ENCODE measurements at regions not wholly inside any gene's neighbourhood (a gene's known extent, or its start where the extent isn't known, plus 50 kb on each side); places are given as distances from the start of the nearest gene placed in this dataset.
A peak's percentile ranks its signal among the peaks of the same experiment; 100 is the strongest.
"Not testable (repeated sequence)": the region's sequence is repeated elsewhere in the genome, so short reads cannot be mapped to it uniquely, and the experiment has no call there.

DNA sequence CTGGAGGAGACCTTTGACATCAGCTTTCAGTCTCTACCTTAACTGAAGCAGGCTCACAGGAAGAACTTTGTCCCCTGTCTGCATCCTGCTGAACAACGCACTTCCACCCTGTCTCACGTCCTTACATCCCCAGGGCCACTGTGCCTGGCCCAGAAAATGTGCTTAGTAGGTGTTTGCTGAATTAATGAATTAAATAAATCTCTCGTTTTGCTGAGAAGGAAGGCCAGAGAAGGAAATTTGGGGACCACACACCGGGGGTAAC lies 54.3 kb upstream of the CREB3L1 start:
- no peak for DNase-seq

DNA sequence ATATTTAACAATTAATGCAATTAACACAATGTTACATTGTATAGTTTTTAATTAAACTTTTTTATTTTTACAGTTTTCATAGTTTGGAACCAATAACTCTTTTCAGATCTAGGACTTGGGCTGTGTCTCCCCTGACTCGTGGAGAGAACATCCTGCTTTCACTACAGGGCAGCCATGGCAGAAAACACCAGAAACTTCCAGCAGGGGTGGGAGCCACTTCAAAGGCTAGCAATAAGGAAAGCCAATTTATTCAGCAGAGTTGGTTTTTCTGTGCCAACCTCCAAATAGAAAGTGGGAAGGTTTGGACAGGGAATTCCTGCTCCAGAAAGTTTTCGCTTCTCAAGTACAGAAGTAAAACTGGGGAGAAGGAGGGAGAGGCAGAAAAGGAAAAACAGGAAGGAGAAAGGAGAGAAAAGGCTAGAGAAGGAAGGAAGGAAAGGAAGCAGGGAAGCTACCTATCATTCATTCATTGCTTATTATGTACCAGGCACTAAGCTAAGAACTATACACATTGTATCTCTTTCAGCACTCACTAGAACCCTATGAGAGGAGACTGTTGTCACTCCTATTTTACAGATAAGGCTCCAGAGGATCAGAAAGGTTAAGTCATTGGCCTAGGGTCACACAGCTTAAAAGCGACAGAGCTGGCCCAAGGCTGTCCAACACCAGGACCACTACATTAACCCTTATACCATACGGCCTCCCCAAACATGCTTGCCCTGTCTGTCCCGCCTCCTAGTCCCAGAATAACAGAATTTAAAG lies 54.8 kb upstream of the CREB3L1 start:
- DNase-seq = no peak

DNA sequence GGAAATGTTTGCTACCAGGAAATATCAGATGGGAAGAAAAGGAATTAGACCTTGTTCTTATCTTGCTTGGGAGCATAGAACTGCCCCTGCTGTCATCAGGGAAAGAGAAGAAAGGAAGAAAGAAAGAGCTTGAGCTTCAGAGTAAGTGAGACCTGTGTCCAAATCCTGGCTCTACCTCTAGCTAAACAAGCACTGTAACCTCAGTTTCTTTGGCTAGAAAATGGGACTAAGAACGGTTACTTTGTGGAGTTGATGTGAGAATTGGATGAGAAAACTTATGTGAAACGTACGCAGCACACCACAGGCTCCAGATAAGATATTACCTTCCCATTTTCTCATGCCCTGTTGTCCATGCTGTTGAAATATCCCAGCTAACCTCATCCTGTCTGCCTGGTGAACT lies 57.1 kb upstream of the CREB3L1 start:
- DNase-seq = no peak

DNA sequence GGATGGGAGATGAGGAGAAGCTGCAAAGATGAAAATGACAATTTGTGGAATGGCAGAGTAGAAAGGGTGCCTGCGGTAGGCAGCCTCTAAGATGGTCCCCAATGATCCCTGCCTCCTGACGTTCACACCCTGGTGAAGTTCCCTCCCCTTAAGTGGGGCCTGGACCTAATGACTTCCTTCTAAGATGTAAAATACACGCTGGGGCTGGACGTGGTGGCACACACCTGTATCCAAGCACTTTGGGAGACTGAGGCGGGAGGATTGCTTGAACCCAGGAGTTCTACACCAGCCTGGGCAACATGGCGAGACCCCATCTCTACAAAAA lies 60.7 kb upstream of the CREB3L1 start:
- no peak for DNase-seq

DNA sequence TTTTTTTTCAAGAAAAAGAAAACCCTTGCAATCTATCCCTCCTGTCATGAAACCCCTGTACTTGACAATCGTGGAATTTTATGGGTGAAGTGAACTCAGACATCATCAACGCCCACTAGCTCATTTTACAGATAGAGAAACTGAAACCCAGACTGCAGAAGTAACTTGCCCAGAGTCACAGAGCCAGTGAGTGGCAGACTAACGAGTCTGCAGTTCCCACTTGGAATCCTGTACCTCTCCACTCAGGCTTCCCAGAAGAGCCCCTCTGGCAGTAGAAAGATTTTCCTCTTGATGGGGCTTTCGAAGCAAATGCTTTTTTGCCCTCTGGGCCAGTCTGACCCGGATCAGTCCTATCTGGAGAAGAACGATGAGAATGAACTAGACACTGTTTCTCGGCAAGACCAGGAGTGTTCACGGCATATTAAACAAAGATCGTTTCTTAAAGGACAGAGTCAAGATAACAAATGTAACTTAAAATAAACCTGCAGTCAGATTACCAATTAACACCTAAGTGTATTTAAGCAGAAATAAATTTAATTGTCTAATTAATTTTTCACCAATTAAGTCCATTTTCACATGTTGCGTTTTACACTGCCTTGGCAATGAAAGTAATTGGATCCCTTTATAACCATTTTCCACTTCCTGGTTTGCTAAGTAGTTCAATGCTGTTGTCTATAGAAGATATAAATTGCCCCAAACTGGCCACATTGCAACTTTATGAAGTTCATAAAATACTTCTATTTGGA lies 61.3 kb upstream of the CREB3L1 start:
- DNase-seq = peak; percentile 51

DNA sequence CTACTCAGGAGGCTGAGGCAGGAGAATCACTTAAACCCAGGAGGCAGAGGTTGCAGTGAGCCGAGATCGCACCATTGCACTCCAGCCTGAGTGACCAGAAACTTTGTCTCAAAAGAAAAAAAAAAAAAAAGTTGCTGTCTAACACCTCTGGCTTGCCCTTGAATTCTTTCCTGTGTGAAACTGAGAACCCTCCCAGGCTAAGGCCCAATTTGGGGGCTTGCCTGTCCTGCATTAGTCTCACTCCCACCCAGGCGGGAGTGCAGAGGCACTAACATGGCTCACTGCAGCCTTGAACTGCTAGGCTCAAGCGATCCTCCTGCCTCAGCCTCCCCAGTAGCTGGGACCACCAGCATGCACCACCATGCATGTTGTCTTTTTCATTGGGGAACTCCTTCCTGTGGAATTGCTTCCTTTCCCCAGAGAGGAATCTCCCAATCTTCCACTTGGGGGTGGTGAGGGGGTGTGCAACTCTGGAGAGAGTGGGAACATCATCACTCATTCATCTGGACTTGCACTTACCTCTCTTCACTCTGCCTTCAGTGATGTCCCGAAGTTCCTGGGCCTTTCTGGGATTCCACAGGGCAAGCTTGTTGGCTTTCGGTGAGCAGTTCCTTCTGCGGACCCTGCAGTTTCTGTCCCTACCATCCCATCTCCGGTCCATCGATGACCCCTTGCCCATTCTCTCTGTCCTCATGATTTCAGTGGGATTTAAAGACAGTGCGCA lies 62.1 kb upstream of the CREB3L1 start:
- DNase-seq = no peak

DNA sequence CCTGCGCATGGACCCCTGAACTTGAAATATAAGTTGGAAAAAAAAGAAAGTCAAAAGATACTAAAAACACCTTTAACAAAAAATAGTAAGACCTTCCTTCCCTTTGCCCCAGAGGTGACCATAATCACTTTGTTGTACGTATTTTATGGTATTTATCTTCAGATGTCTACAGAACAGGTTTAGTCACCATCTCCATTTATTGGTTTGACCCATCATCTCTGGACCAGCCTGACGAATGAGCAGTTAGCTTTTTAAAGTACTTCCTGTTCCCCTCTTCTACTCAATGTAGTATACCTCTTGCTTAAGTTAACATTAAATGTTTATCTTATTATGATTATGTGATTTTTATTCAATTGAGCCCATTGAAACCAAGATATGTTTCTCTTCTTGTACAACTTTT lies 64.7 kb upstream of the CREB3L1 start:
- no peak for DNase-seq

DNA sequence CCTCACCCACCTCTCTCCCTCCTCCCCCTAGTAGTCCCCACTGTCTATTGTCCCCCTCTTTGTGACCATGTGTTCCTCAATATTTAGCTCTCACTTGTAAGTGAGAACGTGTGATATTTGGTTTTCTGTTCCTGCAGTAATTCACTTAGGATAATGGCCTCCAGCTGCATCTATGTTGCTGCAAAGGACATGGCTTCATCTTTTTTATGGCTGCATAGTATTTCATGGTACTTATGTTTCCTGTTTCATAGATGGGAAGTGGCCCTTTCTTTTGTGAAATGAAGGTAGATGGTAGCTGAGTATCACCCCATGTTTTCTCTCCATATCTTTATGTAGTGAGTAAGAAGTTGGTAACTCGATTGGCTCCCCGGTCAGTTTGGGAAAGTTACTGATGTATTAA lies 66.6 kb upstream of the CREB3L1 start:
- DNase-seq = no peak

DNA sequence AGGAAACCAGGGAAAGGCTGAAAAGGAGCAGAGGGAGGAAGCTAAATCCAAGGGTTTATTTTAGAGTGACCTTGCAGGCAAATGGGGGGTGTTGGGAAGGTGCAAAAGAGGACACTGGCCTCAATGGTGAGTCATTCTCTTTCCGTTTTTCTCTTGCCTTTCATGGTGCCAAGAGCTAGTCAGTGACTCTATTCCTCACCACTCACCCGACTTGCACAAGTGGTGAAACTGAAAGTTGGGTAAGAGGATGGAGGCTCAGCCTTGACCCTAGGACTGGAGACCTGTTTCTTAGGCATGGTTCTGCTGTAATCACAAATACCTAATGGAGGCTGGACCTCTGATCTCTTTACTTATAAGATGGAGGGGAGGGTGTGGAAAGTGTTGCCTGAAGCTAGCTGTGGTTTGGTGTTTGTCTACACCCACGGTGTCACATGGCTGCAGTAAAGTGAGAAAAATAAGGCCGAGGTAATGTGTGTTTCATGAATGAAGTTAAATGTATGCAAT lies 67.3 kb upstream of the CREB3L1 start:
- DNase-seq = peak; percentile 55

DNA sequence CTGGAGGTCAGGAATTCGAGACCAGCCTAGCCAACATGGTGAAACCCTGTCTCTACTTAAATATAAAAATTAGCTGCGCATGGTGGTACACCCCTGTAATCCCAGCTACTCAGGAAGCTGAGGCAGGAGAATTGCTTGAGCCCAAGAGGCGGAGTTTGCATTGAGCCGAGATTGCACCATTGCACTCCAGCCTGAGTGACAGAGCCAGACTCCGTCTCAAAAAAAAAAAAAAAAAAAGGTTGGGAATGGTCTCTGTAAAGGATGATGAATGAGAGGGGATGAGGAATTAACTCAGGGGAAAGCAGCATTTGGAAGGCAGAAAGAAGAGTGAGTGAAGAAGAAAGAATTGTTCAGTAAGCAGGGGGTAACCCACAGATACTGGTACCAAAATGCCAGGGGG lies 67.8 kb upstream of the CREB3L1 start:
- DNase-seq = not testable (repeated sequence)

DNA sequence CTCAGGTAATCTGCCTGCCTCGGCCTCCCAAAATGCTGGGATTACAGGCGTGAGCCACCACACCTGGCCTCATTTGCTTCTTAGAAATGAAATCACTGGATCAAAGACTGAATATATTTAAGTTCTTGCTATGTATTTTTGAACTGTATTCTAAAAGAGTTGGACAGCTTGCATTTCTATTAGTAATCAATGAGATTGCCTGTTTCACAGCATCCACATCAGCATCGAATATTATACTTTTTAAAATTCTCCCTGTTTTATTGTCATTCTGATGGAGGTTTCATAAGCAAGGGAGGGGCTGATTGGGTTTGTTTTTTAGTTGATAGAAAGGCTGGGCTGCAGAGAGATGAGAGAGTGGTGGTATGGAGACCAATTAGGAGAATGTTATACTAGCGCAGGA lies 68.7 kb upstream of the CREB3L1 start:
- DNase-seq = no peak

DNA sequence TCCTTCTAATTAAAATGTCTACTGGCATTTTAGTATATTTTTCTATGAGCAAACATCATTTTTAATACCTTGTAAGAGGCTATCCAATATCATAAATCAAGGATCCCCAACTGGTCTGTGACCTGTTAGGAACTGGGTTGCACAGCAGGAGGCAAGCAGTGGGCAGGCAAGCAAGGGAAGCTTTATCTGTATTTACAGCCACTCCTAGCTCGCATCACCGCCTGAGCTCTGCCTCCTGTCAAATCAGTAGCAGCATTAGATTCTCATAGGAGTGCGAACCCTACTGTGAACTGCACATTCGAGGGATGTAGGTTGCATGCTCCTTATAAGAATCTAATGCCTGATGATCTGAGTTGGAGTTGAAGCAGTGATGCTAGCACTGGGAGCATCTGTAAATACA lies 70.2 kb upstream of the CREB3L1 start:
- no peak for DNase-seq

DNA sequence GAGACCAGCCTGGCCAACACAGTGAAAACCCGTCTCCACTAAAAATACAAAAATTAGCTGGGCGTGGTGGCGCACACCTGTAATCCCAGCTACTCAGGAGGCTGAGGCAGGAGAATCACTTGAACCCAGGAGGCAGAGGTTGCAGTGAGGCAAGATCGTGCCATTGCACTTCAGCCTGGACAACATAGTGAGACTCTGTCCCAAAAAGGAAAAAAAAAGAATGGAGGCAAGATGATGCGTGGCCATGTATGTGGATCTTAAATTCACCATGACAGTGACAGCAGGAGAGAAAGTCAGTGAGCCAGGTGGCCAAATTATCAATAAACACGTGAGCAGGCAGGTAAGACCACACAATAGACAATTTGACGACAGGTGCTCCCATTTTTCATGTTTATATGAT lies 73.0 kb upstream of the CREB3L1 start:
- not testable (repeated sequence) for DNase-seq

DNA sequence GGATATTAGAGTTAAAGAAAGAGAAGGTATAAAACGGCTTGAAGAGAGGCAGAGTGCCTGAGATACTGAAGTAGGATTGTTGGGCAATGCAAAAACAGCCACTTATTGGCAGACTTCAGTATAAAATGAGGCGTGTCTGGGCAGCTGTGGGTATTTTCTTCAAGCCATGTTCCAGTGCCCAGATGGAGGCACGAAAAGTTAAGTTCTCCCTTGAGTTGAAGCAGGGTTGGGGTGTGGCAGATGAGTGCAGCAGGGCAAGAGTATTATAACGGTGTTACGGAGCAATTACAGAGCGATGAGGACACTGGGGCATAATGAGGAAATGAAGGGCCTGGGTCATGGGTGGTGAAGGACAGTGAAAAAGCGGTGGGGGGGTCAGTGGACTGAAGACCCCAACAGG lies 73.7 kb upstream of the CREB3L1 start:
- no peak for DNase-seq

DNA sequence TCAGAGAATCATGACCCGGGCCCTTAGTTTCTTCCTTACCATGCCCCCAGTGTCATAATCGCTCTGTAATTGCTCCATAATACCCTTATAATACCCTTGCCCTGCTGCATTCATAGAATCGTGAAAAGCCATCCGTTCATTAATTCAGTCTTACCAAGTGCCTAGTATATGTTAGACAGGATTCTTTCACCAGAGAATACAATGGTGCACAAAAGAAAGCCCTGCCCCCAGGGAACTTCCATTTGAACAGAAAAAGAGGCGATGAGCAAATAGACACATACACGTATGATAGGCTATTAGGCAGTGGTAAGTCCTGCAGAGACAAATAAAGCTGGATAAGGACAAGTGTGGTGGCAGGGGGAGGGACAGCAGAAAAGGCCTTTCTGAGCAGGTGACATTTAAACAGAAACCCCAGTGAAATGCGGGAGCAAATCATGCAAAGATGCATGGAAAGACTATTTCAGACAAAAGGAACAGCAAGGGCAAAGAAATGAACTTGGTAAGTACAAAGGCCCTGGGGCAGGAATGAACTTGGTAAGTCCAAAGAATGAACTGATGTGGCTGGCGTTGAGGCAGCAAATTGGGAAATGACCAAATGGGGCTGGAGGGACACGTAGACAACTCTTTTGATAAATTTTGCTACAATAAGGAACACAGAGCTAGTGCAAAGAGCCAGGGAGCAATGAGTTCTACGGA lies 74.6 kb upstream of the CREB3L1 start:
- DNase-seq = no peak

DNA sequence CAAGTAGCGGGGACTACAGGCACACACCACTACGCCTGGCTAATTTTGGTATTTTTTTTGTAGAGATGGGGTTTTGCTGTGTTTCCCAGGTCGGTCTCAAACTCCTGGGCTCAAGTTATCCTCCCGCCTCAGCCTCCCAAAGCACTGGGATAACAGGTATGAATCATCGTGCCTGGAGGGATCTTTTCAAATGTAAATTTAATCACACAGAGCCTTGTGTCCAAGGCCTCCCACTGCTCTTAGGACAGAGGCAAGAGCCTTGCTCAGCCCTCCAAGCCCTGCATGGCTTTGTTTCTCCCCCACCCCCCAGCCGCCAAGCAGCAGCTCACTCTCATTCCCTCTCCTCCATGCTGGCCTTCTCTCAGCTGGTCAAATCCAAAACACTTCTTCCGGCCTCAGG lies 75.3 kb upstream of the CREB3L1 start:
- DNase-seq = peak; percentile 31

DNA sequence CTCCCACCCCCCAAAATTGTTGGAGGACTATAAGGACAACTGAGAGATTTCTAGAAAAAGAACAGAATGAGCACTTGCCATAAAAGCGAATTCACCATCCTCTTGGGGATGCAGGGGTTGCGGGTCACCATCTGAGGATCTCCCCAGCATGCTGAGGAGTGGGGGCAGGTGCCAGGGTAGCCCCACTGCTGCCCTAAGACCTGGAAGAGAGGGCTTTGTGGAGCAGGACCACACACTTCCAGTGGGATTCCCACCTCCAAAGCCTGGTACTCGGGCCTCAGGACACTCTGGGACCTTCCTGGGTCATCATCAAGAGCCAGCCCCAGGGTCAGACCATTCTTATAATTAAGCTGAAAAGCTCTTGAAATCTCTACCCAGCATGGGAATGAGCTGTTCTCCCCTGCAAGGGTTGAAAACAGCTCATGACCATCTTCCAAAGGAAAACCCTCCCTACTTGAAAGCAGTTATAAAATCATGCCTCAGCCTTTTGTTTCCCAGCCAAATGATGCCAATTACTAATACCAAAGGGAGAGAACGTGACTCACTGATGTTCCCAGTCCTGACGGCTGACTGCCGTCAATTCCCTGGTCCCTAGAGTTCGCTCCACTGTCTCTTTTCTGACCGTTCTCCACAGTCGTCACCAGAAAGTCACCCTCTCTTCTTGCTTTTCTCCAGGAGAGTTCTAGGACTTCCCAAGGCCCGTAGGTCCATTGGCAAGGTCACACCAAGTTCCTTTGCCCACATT lies 76.8 kb upstream of the CREB3L1 start:
- DNase-seq = peak; percentile 48

DNA sequence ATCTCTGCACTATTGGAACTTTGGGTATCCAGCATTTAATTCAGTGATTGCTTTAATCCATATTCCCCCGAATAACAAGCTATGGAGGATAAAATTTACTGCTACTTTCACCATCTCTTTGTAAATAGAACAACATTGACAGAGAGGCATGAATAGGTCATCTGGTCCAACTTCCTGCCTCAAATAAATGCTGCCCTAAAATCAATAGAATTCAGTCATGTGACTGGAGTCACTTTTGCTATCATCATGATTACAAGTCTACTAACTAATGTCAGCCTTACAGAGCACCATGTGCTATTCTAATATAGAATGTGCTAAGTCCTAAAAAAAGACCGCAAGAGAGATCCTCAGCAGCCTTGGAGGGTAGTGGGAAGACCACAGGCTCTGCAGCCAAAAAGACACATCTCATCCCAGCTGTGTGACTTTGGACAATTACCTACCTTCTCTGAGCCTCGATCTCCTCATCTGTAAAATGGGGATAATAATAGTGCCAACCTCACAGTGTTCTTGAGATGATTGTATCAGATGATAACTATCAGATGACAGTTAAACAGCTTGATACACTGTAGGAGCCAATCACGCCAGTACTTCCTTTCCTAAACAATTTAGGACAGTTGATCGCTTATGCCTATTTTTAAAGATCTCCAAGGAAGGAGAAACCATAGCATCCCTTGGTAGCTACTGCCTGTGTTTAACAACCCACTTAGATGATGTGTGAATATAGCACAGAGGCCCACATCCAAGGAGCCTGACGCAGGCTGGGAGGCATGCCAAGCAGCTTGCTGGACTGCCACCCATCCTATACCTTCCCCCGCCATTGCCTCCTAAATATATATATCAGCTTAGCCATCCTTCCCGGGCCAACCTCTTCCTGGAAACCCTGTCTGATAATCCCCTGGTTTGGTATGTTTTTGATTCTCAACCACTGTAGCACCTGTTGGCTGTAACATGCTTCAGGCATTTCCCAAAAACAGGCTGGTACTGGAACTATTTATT lies 77.3 kb upstream of the PHF21A start:
- no peak for DNase-seq

DNA sequence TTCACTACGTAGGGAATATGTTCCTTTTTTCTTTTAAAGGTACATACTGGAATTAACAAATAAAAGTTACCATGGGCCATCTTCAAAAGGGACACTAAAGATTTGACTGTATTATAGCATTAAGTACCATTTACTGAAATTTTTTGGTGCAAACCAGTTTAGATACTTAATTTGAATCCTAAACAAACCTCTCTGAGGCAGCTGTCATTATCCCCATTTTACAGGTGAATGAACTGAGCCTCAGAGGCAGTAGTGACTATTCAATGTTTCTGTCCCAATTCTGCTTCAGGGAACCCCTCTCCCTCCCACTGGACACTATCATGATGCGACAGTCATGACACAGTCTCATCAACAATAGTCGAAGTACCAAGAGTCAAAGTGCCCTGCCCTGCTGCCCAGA lies 76.2 kb upstream of the PHF21A start:
- DNase-seq = no peak

DNA sequence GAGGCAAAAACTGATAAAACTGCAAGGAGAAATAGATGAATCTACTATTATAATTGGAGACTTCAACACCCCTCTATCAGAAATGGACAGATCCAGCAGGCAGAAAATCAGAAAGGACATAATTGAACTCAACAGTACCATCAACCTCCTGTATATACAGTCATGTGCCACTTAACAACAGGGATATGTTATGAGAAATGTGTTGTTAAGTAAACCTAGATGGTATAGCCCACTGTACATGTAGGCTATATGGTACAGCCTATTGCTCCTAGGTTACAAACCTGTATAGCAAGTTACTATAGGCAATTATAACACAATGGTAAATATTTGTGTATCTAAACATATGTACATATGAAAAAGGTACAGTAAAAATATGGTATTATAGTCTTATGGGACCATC lies 66.8 kb upstream of the PHF21A start:
- no peak for DNase-seq

DNA sequence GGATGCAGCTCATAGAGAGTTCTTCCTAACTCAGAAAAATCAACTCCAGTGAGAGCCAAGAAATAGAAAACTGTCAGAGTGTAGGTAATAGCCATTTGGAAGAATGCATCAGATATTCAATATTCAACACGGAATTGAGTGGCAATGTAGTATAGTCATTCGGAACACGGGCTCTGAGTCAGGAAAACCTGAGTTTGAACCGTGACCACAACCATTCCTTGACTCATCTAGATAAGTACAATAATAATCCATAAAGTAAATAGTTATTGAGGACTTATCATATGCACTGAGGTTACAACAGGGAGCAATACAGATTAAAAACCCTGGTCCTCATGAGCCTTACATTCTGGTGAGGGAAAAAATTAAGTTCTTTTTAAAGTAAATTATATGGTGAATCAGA lies 62.6 kb upstream of the PHF21A start:
- DNase-seq = peak; percentile 57
